Hematopoietic multipotent progenitor cell treated with erythropoietin and hydrocortisone succinate and interleukin-3 and kit ligand, for 4 days (in vitro differentiated cells): ENCODE measurements at regions not wholly inside any gene's neighbourhood (a gene's known extent, or its start where the extent isn't known, plus 50 kb on each side); places are given as distances from the start of the nearest gene placed in this dataset.
"Not testable (repeated sequence)": the region's sequence is repeated elsewhere in the genome, so short reads cannot be mapped to it uniquely, and the experiment has no call there.

Source experiments
- DNase-seq: peaks from one replicate; pipeline ENCODE4 v3.0.0-alpha.2; 2015

DNA sequence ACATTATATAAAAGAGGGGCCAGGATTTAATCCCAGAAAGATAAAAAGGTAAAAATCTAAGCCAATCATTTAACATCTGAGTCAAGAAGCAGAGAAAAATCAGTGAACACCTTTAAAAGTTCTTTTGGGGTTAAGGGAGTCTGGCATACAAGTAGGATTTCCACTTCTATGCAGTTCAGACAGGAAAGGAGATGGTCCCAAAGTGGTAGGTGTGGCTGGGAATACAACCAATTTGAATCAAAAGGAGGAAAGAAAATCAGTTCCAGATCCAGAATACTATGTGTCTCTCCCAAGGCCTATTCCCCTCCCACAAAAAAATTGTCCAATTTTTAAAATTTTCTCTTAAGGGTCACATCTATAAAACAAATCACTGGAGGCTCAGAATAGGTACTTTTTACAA is 167.4 kb downstream of the PHLDA1 start:
- DNase-seq: no peak

- DNase-seq: no peak
Measured at GRCh38 chr12:75863533-75863932, 168.0 kb downstream of the PHLDA1 start.

GRCh38 chr12:75862692-75863471 is 168.7 kb downstream of the PHLDA1 start:
- DNase-seq: no peak

DNA sequence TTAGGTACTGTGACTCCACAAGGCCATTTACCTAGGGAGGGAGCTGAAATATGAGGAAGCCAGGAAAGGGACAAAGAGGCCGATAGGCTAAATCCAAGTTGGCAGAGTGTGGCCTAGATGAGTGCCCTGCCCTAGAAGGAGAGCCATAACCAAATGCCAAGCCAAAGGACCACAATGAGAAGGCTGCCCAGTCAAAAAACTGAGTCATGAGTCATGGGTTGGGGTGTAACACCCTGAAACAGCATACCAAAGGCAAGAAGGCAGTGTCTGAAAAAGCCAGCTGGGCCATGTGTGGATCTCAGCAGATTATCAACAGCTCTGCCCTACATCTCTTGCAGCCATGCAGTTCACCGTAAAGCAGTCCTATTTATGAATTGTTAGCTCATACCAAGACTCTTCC is 171.7 kb downstream of the PHLDA1 start:
- DNase-seq: no peak

GRCh38 chr12:75856235-75856634 is 175.3 kb downstream of the PHLDA1 start:
- no peak for DNase-seq

- DNase-seq: no peak
Measured at GRCh38 chr12:75855360-75855759, 176.2 kb downstream of the PHLDA1 start.

- DNase-seq: no peak
Measured at GRCh38 chr12:75854681-75855309, 176.8 kb downstream of the PHLDA1 start.

GRCh38 chr12:75854137-75854536 is 177.4 kb downstream of the PHLDA1 start:
- DNase-seq: not testable (repeated sequence)

DNA sequence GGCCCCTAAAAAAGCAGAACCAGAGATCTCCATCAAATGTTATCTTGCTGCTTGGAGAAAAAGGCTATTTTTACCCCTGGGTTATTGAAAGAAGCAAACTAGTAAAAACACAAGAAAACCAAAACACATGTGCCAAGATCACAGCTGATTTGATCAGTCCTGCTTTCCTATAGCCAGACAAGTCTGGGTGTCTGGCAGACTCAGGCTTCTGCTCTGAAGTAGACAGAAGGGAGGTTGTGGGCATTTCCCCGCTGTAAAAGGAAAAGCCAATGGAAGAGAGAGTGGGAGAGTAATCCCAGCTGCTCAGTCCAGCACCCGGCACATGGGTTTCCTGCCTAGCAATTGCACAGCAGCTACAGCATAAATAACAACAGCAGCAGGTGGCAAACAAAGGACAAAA is 177.9 kb downstream of the PHLDA1 start:
- DNase-seq: peak; percentile 24

DNA sequence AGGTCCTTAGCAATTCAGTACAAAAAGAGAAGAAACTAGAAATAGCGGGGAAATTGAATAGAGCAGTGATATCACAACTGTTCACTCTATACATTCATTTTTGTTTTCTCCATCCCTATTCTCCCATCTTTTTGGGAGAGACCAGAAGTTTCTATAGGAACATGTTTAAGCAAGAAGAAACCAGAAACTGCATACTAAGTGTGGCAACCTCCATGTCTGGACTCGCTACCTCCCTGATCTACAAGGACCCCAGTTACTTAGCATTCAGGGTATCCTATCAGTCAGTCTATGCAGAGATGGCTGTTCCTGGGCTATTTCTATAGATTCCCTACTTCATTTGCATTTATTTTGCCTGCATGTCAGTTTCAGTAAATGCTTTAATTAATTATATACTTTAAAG is 178.6 kb downstream of the PHLDA1 start:
- no peak for DNase-seq

- DNase-seq: no peak
Measured at GRCh38 chr12:75852143-75852542, 179.4 kb downstream of the PHLDA1 start.

- DNase-seq: no peak
Measured at GRCh38 chr12:75850721-75851462, 180.7 kb downstream of the PHLDA1 start.

DNA sequence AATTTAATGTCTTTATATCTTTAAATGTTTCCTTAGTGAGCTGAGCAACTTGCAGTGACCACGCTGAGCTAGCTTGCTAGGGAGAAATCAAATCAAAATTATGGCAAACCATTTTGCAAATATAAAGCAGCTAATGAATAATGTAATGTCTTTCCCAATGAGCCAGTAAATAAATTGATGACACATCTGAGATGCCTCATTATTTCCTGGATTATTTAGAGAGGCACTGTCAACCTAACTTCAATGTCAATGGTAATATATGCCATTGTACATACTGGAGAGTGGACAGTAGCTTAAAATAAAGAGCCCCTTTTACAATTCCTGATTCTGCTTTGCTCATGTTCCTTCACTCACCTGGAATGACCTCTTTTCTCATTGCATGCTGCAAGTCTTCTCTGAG is 182.6 kb downstream of the PHLDA1 start:
- no peak for DNase-seq

GRCh38 chr12:75848431-75848925 is 183.1 kb downstream of the PHLDA1 start:
- no peak for DNase-seq

GRCh38 chr12:75846102-75846501 is 185.5 kb downstream of the PHLDA1 start:
- DNase-seq: no peak

- no peak for DNase-seq
Measured at GRCh38 chr12:75844985-75845384, 186.6 kb downstream of the PHLDA1 start.

- DNase-seq: no peak
Measured at GRCh38 chr12:75844049-75844770, 187.4 kb downstream of the PHLDA1 start.

DNA sequence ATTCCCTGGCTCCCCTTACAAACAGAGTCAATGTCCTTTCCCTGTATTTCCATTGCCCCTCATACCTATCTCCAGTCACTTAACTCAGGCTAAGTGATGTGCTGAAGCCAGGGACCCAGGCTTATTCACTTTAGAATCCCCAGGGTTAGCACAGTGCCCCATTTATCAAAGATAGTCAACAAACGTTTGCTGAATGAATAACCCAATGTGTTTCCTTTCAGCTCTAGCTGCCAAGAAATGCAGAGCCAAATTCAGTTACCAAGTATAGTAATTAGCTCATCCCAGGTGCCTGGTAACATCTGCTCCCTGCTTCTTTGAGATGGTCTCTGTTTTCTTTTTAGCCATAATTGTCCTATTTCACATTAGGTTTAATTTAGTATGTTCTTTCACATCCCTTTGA is 189.5 kb downstream of the PHLDA1 start:
- DNase-seq: no peak

DNA sequence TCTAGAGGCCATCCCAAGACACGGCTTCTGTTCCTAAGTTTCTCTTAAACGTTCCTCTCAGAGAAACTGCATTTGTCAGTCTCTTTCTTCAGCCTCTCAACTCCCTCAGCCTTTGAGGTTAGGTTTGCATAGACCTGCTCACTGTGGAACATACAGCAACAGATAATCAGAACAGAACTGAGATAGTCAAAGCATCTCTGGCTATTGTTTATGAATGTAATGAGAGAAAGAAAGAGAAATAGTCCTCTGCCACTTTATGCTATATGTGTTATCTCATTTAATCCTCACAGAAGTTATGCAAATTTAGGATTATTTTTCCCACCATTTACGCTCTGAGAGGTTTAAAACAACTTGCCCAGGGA is 190.6 kb downstream of the PHLDA1 start:
- no peak for DNase-seq

GRCh38 chr12:75838309-75838708 is 193.3 kb downstream of the PHLDA1 start:
- no peak for DNase-seq

GRCh38 chr12:75837700-75838099 is 193.9 kb downstream of the PHLDA1 start:
- DNase-seq: no peak

DNA sequence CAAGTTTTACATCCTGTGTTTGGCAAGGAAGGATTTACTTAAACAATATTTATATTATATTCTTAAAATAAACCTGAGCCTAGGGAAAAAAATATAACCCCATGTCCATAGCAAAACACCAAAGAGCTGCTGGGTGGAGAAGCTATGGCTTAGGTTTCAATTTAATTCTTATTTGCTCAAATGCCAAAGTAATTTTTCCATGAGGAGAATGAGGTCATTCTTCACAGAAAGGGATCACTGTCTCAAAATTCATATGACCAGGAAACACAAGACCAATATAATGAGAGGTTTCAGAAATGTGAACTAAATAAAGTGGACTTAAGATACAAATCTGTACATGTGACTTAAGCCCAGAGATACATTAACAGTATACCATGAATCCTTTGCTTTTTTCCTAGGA is 195.0 kb downstream of the PHLDA1 start:
- no peak for DNase-seq

DNA sequence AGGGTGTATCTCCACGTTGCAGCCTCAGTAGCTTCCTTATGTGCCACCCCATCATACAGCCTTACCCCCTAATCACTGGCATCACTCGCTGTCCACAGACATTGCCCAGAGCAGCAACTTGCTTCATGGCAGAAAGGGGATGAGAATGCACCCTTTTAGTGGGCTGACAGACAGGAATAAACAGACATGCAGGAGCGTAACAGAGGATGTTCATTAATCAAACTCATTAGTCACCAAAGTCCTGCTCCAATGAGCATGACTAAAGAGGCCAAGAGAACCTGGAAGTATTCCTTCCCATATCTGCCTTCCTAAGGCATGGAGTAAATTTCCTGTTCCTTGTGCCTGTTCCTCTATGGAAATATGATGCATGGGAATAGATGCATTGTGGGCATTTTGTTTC is 197.0 kb downstream of the PHLDA1 start:
- DNase-seq: no peak
